Activated CD4-positive, alpha-beta T cell treated with anti-CD3 and anti-CD28 coated beads, Interleukin-2, amount 10 ng/mL, durations not matched to agents 24 days and 14 days (primary cell): ENCODE measurements at regions not wholly inside any gene's neighbourhood (a gene's known extent, or its start where the extent isn't known, plus 50 kb on each side); places are given as distances from the start of the nearest gene placed in this dataset.

ENCODE experiments used
- DNase-seq: peaks from one replicate; pipeline ENCODE4 v3.0.0; 2022
- H3K27ac Mint-ChIP-seq: one replicate; pipeline ENCODE4 v1.8.0; 2022; ENCODE audit warnings: mild to moderate bottlenecking, mixed read lengths
- H3K27me3 Mint-ChIP-seq: one replicate; pipeline ENCODE4 v1.8.0; 2022; ENCODE audit warnings: mixed read lengths
- H3K36me3 Mint-ChIP-seq: one replicate; pipeline ENCODE4 v1.8.0; 2022; ENCODE audit warnings: low read depth, mild to moderate bottlenecking, mixed read lengths
- H3K4me1 Mint-ChIP-seq: one replicate; pipeline ENCODE4 v1.8.0; 2021; ENCODE audit warnings: mixed read lengths
- H3K4me3 Mint-ChIP-seq: one replicate; pipeline ENCODE4 v1.8.0; 2022; ENCODE audit warnings: mild to moderate bottlenecking, moderate library complexity, mixed read lengths
- H3K9me3 Mint-ChIP-seq: one replicate; pipeline ENCODE4 v1.8.0; 2021; ENCODE audit warnings: mixed read lengths
- intact Hi-C: fragments of 100-400 bp; cut with micrococcal nuclease; formaldehyde crosslinking; loops from one replicate; pipeline ENCODE4 v1.15.1; 2023

DNA sequence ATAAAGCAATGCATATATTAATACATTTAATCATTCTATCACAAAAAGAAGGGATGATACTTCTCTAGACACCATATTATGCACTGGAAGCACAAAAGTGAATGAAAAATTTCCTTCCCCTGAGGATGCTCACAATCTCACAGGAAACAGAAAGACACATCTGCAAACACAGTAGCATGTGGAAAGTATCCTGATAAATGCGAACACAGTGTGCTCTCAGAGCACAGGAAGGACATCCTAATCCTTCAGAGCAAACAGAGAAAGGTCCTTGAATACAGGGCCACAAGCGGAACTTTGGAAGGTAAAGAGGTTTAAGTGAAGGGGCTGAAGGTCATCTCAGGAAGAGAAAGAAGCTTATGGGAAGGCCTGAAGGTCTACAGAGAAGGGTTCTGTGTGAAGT is 524.6 kb upstream of the LRRC4C start:
- H3K4me3 Mint-ChIP-seq, result no peak overlapping the region
- H3K27ac Mint-ChIP-seq, result no peak overlapping the region
- no peaks in the 10 kb centered on the region for H3K4me1 Mint-ChIP-seq
- no peak for DNase-seq
- intact Hi-C loops, result no loop called here
- H3K36me3 Mint-ChIP-seq, result no peaks in the 10 kb centered on the region
- no peaks in the 10 kb centered on the region for H3K27me3 Mint-ChIP-seq
- peaks cover 4% of the 10 kb centered on the region for H3K9me3 Mint-ChIP-seq

DNA sequence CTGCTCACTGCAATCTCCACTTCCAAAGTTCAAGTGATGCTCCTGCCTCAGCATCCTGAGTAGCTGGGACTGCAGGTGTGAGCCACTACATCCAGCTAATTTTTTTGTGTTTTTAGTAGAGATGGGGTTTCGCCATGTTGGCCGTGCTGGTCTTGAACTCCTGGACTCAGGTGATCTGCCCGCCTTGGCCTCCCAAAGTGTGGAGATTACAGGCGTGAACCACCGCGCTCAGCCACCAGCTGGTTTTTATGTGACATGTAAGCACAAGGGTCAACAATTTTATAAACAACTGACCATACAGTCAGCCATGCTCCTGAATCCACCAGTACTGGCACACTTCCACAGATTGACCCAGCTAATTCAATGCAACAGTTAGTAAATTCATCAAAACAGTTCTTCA is 526.3 kb upstream of the LRRC4C start:
- Mint-ChIP-seq H3K9me3 (peaks cover 4% of the 10 kb centered on the region), H3K36me3 (no peaks in the 10 kb centered on the region), H3K27me3 (no peaks in the 10 kb centered on the region), H3K27ac (no peak overlapping the region), H3K4me3 (no peak overlapping the region), H3K4me1 (no peaks in the 10 kb centered on the region)
- intact Hi-C loops, result no loop called here
- no peak for DNase-seq

DNA sequence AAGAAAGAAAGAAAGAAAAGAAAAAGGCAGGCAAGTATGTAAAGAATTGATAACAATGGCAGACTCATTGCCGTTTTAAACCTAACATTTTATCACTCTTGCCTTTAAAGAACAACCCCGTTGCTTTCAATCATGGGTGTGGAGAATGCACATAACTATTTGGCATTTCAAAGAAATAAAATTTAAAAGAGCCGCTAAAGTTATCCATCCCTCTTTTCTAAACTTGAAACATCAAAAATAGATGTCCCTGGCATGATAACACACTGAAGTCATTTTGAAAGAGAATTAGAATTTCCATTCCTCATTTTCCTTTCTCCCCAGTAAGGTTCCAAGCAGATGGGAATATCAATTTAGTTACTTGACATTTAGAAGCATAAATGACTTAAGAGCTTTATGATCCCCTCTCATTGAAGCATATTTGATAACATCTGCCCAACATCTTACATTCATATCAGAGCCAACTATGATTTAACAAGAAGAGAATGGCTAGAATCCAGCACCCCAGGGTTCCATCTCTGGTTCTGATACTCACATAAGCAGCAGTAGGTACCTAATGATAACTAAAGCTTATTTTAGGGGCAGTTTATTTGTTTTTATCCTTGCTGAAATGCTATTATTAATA is 529.6 kb upstream of the LRRC4C start:
- intact Hi-C loops, result no loop called here
- H3K27ac Mint-ChIP-seq, result no peak overlapping the region
- DNase-seq, result no peak
- no peak overlapping the region for H3K4me3 Mint-ChIP-seq
- no peaks in the 10 kb centered on the region for H3K36me3 Mint-ChIP-seq
- H3K27me3 Mint-ChIP-seq, result no peaks in the 10 kb centered on the region
- peaks cover 10% of the 10 kb centered on the region for H3K9me3 Mint-ChIP-seq
- H3K4me1 Mint-ChIP-seq, result no peaks in the 10 kb centered on the region

DNA sequence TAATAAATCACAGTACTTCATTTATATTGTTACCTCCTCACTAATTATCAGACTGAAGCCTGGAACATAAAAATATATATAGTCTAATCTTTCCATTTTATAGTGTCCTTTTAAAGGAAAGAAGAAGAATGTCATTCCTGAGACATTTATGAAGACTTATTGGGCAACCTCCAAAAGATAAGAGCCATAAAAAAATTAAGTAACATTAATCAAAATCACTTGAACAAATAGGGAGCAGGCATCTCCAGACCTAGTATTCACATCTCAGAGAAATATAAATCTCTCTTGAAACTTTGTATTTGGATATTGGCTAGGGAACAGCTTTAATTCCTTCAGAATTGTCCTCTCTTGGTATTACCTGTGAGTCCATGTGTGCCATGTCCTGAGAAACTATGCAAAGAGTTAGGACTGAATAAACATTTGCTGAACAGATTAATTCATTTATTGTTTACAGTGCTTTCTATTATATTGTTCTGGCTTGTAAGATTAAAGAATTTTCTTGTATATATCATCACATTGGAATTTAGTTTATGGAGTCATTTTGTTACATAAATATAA is 530.5 kb upstream of the LRRC4C start:
- intact Hi-C loops, result no loop called here
- Mint-ChIP-seq H3K9me3 (peaks cover 15% of the 10 kb centered on the region), H3K27ac (no peak overlapping the region), H3K4me3 (no peak overlapping the region), H3K36me3 (no peaks in the 10 kb centered on the region), H3K27me3 (no peaks in the 10 kb centered on the region), H3K4me1 (no peaks in the 10 kb centered on the region)
- no peak for DNase-seq

DNA sequence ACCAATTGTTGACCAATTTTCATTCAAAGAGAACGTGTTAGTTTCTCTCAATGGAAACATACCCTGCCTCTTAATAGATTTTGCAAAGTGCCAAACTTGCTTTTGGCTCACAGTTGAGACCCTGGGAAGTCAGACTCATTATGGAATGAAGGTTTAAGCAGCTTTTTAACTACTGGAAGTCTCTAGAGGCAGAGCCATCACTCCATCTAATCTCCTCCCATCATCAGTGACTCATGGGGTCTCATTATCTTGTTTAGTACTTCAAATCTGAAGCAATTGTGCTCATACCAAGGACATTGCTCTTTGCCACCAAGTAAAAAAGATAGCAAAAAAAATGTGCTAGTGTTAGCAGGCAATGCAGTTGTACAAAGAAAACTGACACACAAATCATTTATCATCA is 537.1 kb upstream of the LRRC4C start:
- H3K4me3 Mint-ChIP-seq, result no peak overlapping the region
- DNase-seq, result no peak
- H3K27ac Mint-ChIP-seq, result no peak overlapping the region
- intact Hi-C loops, result no loop called here
- no peaks in the 10 kb centered on the region for H3K36me3 Mint-ChIP-seq
- no peaks in the 10 kb centered on the region for H3K27me3 Mint-ChIP-seq
- H3K9me3 Mint-ChIP-seq, result peaks cover 6% of the 10 kb centered on the region
- no peaks in the 10 kb centered on the region for H3K4me1 Mint-ChIP-seq

DNA sequence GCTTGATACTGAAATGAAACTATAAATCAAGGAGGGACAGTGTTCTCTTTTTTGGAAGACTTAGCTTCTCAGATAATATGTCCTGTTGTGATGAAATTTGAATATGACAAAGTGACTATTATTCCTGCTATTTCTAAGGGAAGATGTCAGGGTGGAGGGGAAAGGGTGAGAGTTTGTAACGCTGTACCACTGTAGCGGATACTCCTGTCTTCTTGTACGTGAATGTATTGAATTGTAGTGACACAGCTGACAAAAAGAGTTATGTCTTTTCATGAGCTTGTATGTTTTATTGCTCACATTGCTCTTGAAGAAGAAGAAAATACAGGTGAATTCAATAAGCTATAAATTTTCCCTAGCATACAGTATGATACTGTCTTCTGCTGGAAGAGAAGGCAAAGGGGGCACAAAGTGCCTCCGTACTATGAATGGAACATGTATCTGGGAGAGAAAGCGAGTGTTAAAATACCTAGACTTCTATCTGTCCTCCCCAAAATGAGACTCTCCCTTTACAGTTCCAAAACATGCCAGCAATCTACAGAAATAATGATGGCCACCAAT is 538.5 kb upstream of the LRRC4C start:
- Mint-ChIP-seq H3K9me3 (peaks cover 6% of the 10 kb centered on the region), H3K36me3 (no peaks in the 10 kb centered on the region), H3K27ac (no peak overlapping the region), H3K4me1 (no peaks in the 10 kb centered on the region), H3K27me3 (no peaks in the 10 kb centered on the region), H3K4me3 (no peak overlapping the region)
- intact Hi-C loops, result no loop called here
- DNase-seq, result no peak

DNA sequence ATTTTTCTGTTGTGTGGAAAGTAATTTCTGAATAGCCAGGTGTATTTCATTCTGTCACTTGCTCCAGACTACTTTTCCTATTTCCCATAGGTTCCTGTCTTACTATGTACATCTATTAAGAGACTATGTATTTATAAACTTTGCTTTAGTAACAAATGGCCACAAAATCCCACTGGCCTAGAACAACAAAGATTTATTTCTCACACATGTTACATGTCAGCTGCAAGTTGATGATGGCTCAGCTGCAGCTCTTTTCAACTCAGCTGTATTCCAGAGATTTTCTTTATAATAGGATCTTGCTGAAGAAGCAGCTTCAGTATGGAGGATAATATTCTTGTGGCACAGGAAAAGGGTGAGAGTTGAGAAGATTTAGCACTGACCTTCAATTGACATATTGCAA is 539.6 kb upstream of the LRRC4C start:
- Mint-ChIP-seq H3K27ac (no peak overlapping the region), H3K36me3 (no peaks in the 10 kb centered on the region), H3K27me3 (no peaks in the 10 kb centered on the region), H3K4me1 (no peaks in the 10 kb centered on the region), H3K4me3 (no peak overlapping the region), H3K9me3 (peaks cover 5% of the 10 kb centered on the region)
- intact Hi-C loops, result no loop called here
- DNase-seq, result no peak

DNA sequence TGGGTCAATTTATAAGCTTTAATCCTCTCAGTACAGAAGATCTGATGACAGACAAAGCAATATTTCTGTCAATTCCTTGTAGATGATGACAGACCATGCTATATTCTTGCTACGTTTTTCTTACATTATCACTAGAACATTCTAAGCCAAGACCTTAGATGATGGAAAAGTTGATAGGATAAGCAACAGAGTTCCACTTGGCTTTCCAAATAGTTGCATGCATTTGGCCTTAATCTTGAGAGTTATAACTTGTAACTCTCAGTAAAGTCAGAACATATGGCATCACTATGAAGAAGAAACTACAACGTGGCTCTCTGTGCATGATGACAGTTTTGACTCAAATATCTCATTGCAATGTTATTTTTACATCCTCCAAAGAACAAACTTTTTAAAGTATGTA is 544.3 kb upstream of the LRRC4C start:
- intact Hi-C loops, result no loop called here
- DNase-seq, result no peak
- H3K27ac Mint-ChIP-seq, result no peak overlapping the region
- H3K9me3 Mint-ChIP-seq, result peaks cover 10% of the 10 kb centered on the region
- H3K27me3 Mint-ChIP-seq, result no peaks in the 10 kb centered on the region
- no peak overlapping the region for H3K4me3 Mint-ChIP-seq
- H3K4me1 Mint-ChIP-seq, result no peaks in the 10 kb centered on the region
- H3K36me3 Mint-ChIP-seq, result no peaks in the 10 kb centered on the region

DNA sequence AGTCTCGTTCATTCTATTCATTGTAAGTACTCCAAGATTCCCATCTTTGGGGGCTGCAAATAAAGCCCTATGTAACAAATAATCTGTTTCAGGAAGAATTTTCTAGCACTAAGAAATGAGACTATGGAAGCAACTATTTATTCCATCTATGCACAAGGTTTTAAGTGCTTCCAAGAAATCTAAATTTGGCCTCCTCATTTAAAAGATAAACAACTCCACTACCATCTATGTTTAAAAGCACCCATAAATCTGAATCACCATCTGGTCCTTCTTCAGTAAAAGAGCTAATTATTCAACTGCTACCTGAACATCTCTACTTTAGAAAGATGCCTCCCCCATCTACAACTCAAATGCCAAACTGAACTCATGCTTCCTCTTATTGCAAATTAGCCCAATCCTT is 547.3 kb upstream of the LRRC4C start:
- peaks cover 24% of the 10 kb centered on the region for H3K9me3 Mint-ChIP-seq
- DNase-seq, result no peak
- H3K27ac Mint-ChIP-seq, result no peak overlapping the region
- no peaks in the 10 kb centered on the region for H3K36me3 Mint-ChIP-seq
- H3K4me3 Mint-ChIP-seq, result no peak overlapping the region
- no peaks in the 10 kb centered on the region for H3K27me3 Mint-ChIP-seq
- H3K4me1 Mint-ChIP-seq, result no peaks in the 10 kb centered on the region
- intact Hi-C loops, result no loop called here

DNA sequence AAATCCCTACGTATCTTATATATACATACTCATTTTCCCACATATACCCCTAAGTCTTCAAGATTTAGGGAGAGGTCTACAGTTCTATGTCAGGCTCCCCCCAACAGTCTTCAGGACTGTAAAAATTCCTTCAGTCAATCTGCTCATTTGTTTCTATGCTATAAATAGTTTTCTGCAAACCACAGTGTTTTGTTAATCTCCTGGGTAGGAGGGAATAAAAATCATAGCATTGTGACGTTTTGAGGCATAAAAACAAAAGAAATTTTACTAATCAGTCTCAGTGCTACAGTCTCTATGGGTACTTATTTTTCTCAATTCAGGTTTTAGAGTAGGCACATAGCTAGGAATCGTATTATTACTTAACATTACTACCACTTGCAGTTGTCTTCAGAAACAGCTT is 552.8 kb upstream of the LRRC4C start:
- H3K4me3 Mint-ChIP-seq, result no peak overlapping the region
- H3K27ac Mint-ChIP-seq, result no peak overlapping the region
- DNase-seq, result no peak
- no peaks in the 10 kb centered on the region for H3K27me3 Mint-ChIP-seq
- no peaks in the 10 kb centered on the region for H3K36me3 Mint-ChIP-seq
- no peaks in the 10 kb centered on the region for H3K4me1 Mint-ChIP-seq
- peaks cover 14% of the 10 kb centered on the region for H3K9me3 Mint-ChIP-seq
- intact Hi-C loops, result no loop called here

DNA sequence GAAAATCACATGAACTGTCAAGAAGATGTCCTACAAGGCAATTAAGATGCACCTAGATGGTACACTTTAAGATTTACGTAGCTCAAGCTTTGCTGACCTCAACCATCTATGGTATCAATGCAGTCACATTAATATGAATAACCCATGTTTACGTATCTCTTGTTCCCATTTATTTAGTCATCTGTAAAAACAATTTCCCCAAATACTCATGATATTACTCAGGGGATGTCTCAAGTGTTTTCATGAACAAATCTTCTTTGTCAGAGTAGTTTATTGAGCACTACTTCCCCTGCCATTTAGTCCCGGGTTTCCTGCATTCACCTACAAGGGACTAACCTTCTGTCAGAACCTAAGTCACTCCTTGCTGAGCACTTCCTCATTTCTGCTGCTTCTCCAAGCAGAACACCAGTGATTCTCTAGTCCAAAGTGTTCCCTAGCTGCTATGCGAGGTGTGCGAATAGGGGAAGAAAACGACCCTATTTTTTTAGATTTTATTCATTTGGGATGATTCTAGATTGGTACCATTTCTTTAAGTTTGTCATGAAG is 554.3 kb upstream of the LRRC4C start:
- DNase-seq, result no peak
- Mint-ChIP-seq H3K4me1 (no peaks in the 10 kb centered on the region), H3K4me3 (no peak overlapping the region), H3K27me3 (no peaks in the 10 kb centered on the region), H3K27ac (no peak overlapping the region), H3K9me3 (peaks cover 13% of the 10 kb centered on the region), H3K36me3 (no peaks in the 10 kb centered on the region)
- intact Hi-C loops, result no loop called here

DNA sequence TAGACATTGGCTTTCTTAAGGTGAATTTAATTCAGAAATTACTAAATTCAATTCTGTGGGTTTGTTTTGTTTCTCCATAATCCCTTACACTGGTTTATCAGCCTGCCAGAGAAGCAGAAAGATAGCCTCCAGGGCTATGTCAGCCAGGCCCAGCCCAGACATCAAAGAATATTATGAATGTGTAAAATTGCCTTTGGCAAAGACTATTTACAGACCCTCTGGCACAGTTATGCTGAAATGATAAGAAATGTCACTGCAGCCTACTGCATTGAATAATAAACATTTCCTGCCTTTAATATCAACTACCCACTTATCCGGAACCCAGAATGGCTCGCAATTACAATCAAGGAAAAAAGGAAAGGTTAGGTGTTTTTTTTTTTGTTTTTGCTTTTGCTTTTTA is 562.5 kb upstream of the LRRC4C start:
- H3K4me3 Mint-ChIP-seq, result no peak overlapping the region
- no peaks in the 10 kb centered on the region for H3K27me3 Mint-ChIP-seq
- intact Hi-C loops, result no loop called here
- H3K27ac Mint-ChIP-seq, result no peak overlapping the region
- no peaks in the 10 kb centered on the region for H3K4me1 Mint-ChIP-seq
- no peak for DNase-seq
- no peaks in the 10 kb centered on the region for H3K36me3 Mint-ChIP-seq
- H3K9me3 Mint-ChIP-seq, result peaks cover 15% of the 10 kb centered on the region

DNA sequence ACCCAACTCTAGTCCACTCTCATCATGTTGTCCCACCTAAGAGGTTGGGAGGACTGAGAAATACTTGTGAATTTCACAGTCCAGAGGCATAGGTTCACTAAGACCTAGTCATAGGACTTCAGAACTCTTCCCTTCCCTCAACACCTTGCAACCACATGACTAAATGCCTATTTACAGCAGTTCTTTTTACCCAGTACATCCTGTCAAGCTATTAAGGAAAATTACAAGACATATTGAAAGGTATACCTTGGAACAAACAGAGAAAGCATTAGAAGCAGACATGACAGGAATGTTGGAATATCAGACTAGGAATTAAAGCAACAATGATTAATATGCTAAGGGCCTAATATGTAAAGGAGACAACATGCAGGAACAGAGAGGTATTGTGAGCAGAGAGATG is 563.8 kb upstream of the LRRC4C start:
- intact Hi-C loops, result no loop called here
- H3K27me3 Mint-ChIP-seq, result no peaks in the 10 kb centered on the region
- no peaks in the 10 kb centered on the region for H3K36me3 Mint-ChIP-seq
- peaks cover 19% of the 10 kb centered on the region for H3K9me3 Mint-ChIP-seq
- no peaks in the 10 kb centered on the region for H3K4me1 Mint-ChIP-seq
- DNase-seq, result no peak
- no peak overlapping the region for H3K27ac Mint-ChIP-seq
- no peak overlapping the region for H3K4me3 Mint-ChIP-seq

DNA sequence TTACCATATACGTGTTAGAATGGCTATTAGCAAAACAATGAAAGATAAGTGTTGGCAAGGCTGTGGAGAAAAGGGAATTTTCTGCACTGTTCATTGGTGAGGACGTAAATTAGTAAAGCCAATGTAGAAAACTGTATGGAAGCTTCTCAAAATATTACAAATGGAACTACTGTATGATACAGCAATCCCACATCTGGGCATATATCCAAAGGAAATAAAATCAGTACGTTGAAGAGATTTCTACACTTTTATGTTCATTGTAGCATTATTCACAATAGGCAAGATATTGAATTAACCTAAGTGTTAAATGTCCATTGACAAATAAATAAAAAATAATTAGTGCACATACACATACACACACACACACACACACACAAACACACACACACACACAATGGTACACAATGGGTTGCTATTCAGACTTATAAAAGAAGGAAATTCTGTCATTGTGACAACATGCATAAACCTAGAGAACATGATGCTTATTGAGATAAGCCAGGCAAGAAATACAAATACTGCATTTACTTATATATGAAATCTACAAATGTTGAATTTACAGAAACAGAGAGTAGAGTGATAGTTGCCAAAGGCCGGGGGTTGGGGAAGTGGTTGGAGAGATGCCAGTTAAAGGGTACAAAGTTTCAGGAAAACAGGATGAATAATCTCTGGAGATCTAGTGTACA is 565.8 kb upstream of the LRRC4C start:
- Mint-ChIP-seq H3K9me3 (peaks cover 19% of the 10 kb centered on the region), H3K36me3 (no peaks in the 10 kb centered on the region), H3K4me3 (no peak overlapping the region), H3K27ac (no peak overlapping the region), H3K4me1 (no peaks in the 10 kb centered on the region), H3K27me3 (no peaks in the 10 kb centered on the region)
- intact Hi-C loops, result no loop called here
- no peak for DNase-seq
